Suprapubic skin (tissue), 4 donors: ENCODE measurements at regions not wholly inside any gene's neighbourhood (a gene's known extent, or its start where the extent isn't known, plus 50 kb on each side); places are given as distances from the start of the nearest gene placed in this dataset.

Experiments
- DNase-seq, 2 donors: peaks; one replicate each; pipeline ENCODE4 v3.0.0-alpha.2; 2019; ENCODE audit warnings: low spot score in 2 of 2
- H3K27ac ChIP-seq: fragments of 200-600 bp; sonication (generic); one replicate; pipeline ENCODE4 v1.5.1; 2019
- H3K27me3 ChIP-seq: fragments of 200-600 bp; sonication (generic); one replicate; pipeline ENCODE4 v1.5.1; 2019
- H3K36me3 ChIP-seq: fragments of 200-600 bp; sonication (generic); one replicate; pipeline ENCODE4 v1.5.1; 2019
- H3K4me1 ChIP-seq: fragments of 200-600 bp; sonication (generic); one replicate; pipeline ENCODE4 v1.5.1; 2019
- H3K4me3 ChIP-seq: fragments of 200-600 bp; sonication (generic); one replicate; pipeline ENCODE4 v1.5.1; 2019; ENCODE audit warnings: mild to moderate bottlenecking
- H3K9me3 ChIP-seq: fragments of 200-600 bp; sonication (generic); one replicate; pipeline ENCODE4 v1.5.1; 2019
- CTCF ChIP-seq, 2 donors: fragments of 200-600 bp in 1 of 2; fragments of 450-650 bp in 1 of 2; sonication (generic) in 1 of 2; IDR thresholded peaks; one replicate each; pipeline ENCODE4 v1.5.1; 2016 to 2019; ENCODE audit warnings: antibody characterized with exemption in 2 of 2, mild to moderate bottlenecking in 1 of 2, moderate library complexity in 1 of 2
- EP300 ChIP-seq: sonication (generic); formaldehyde crosslinking; IDR thresholded peaks from one replicate; pipeline ENCODE4 v1.6.1; 2017; ENCODE audit warnings: antibody characterized with exemption
- POLR2A ChIP-seq, 2 donors: fragments of 450-650 bp; IDR thresholded peaks; one replicate each; pipeline ENCODE4 v1.6.1; 2017; ENCODE audit warnings: antibody characterized with exemption in 2 of 2, mild to moderate bottlenecking in 2 of 2, moderate library complexity in 2 of 2
- POLR2AphosphoS5 ChIP-seq, 3 donors: sonication (generic); formaldehyde crosslinking; IDR thresholded peaks; one replicate each; pipeline ENCODE4 v1.6.1; 2017; ENCODE audit warnings: antibody characterized with exemption in 3 of 3
- WGBS: methylation state at CpG from one replicate; pipeline ENCODE4 v1.1.5; 2018; 5-methylcytosine and 5-hydroxymethylcytosine counted together

- Histone ChIP-seq H3K4me3 (no peak overlapping the region), H3K4me1 (no peaks in the 10 kb centered on the region), H3K36me3 (no peaks in the 10 kb centered on the region), H3K27me3 (no peaks in the 10 kb centered on the region), H3K9me3 (no peaks in the 10 kb centered on the region), H3K27ac (no peak overlapping the region)
- WGBS, result 93% methylated on average over 3 of the region's 3 CpGs
- TF ChIP-seq EP300, result no peak
- TF ChIP-seq POLR2AphosphoS5 (IDR thresholded peaks at IDR 0.05), result no peak
- TF ChIP-seq POLR2A (IDR thresholded peaks at IDR 0.05), result no peak
- TF ChIP-seq CTCF (IDR thresholded peaks at IDR 0.05), result no peak
- DNase-seq, result no peak
Measured at GRCh38 chr3:74036102-74036501, 411.4 kb upstream of the PDZRN3 start.

- no peaks in the 10 kb centered on the region for H3K9me3 ChIP-seq
- WGBS, result 82% methylated on average over 2 of the region's 2 CpGs
- no peak for DNase-seq
- H3K4me1 ChIP-seq, result no peaks in the 10 kb centered on the region
- H3K4me3 ChIP-seq, result no peak overlapping the region
- no peak for TF ChIP-seq EP300
- no peak for TF ChIP-seq POLR2AphosphoS5 (IDR thresholded peaks at IDR 0.05)
- no peak for TF ChIP-seq POLR2A (IDR thresholded peaks at IDR 0.05)
- TF ChIP-seq CTCF (IDR thresholded peaks at IDR 0.05), result no peak
- no peaks in the 10 kb centered on the region for H3K36me3 ChIP-seq
- H3K27me3 ChIP-seq, result no peaks in the 10 kb centered on the region
- no peak overlapping the region for H3K27ac ChIP-seq
Measured at GRCh38 chr3:74033806-74034205, 409.1 kb upstream of the PDZRN3 start.

- Histone ChIP-seq H3K27me3 (no peaks in the 10 kb centered on the region), H3K4me1 (no peaks in the 10 kb centered on the region), H3K27ac (no peak overlapping the region), H3K4me3 (no peak overlapping the region), H3K36me3 (no peaks in the 10 kb centered on the region), H3K9me3 (no peaks in the 10 kb centered on the region)
- no peak for TF ChIP-seq POLR2A (IDR thresholded peaks at IDR 0.05)
- no peak for TF ChIP-seq CTCF (IDR thresholded peaks at IDR 0.05)
- no peak for TF ChIP-seq POLR2AphosphoS5 (IDR thresholded peaks at IDR 0.05)
- TF ChIP-seq EP300, result no peak
- DNase-seq, result no peak
- WGBS, result 62% methylated on average over 2 of the region's 2 CpGs
Measured at GRCh38 chr3:74033381-74033780, 408.6 kb upstream of the PDZRN3 start.

- TF ChIP-seq EP300, result no peak
- no peak for TF ChIP-seq CTCF (IDR thresholded peaks at IDR 0.05)
- TF ChIP-seq POLR2A (IDR thresholded peaks at IDR 0.05), result no peak
- TF ChIP-seq POLR2AphosphoS5 (IDR thresholded peaks at IDR 0.05), result no peak
- Histone ChIP-seq H3K36me3 (no peaks in the 10 kb centered on the region), H3K4me3 (no peak overlapping the region), H3K9me3 (no peaks in the 10 kb centered on the region), H3K27ac (no peak overlapping the region), H3K27me3 (no peaks in the 10 kb centered on the region), H3K4me1 (no peaks in the 10 kb centered on the region)
- no peak for DNase-seq
- WGBS, result 80% methylated on average over 7 of the region's 7 CpGs
Measured at GRCh38 chr3:74027121-74027520, 402.4 kb upstream of the PDZRN3 start.

- no peaks in the 10 kb centered on the region for H3K27me3 ChIP-seq
- H3K27ac ChIP-seq, result no peak overlapping the region
- H3K4me1 ChIP-seq, result no peaks in the 10 kb centered on the region
- TF ChIP-seq POLR2A (IDR thresholded peaks at IDR 0.05) (no peak), CTCF (IDR thresholded peaks at IDR 0.05) (no peak), POLR2AphosphoS5 (IDR thresholded peaks at IDR 0.05) (no peak), EP300 (no peak)
- H3K4me3 ChIP-seq, result no peak overlapping the region
- 88% methylated on average over 2 of the region's 2 CpGs for WGBS
- DNase-seq, result no peak
- no peaks in the 10 kb centered on the region for H3K9me3 ChIP-seq
- no peaks in the 10 kb centered on the region for H3K36me3 ChIP-seq
Measured at GRCh38 chr3:74023395-74023794, 398.7 kb upstream of the PDZRN3 start.
